Endothelial cell of umbilical vein (primary cell): ENCODE measurements at regions not wholly inside any gene's neighbourhood (a gene's known extent, or its start where the extent isn't known, plus 50 kb on each side); places are given as distances from the start of the nearest gene placed in this dataset.

Experiments
- BruUV-seq: library from RNA; stranded (reverse); fragments of 400-500 nt; replicated peaks from 2 replicates; lab custom pipeline; 2021; lab: Mats Ljungman, UMichigan
- CTCF ChIA-PET: fragments of 300-600, 350-600 bp; sonication (Branson Sonifier 250); formaldehyde crosslinking; loops from one replicate; lab custom pipeline; 2021; ENCODE audit warnings: antibody characterized with exemption, inconsistent platforms; lab: Charles Lee
- POLR2A ChIA-PET: fragments of 300-600, 350-600 bp; sonication (Branson Sonifier 250); formaldehyde crosslinking; loops from one replicate; lab custom pipeline; 2021; ENCODE audit warnings: antibody characterized with exemption, inconsistent platforms; lab: Charles Lee
- DNase-seq: peaks from one replicate; pipeline ENCODE4 v3.0.0-alpha.2; 2011; ENCODE audit warnings: low read depth, low spot score
- FAIRE-seq: peaks from 2 replicates; lab custom pipeline; 2011; peaks lifted over from hg19 to GRCh38; lab: Jason Lieb, UNC
- H2AFZ ChIP-seq: 2 replicates; pipeline ENCODE4 v1.6.0; 2012; ENCODE audit warnings: low read depth, low read length, control low read depth, inconsistent platforms
- H3K27ac ChIP-seq: 2 replicates; pipeline ENCODE4 v1.5.1; 2011; ENCODE audit warnings: low read depth, mild to moderate bottlenecking, control low read depth, low read length, moderate library complexity; ENCODE audit not compliant: insufficient read depth
- H3K27me3 ChIP-seq, 2 experiments: 2 replicates each; pipeline versions ENCODE4 v1.6.0 to v1.6.1; 2011; ENCODE audit warnings: low read length in 2 of 2, mixed read lengths in 1 of 2; ENCODE audit not compliant: control insufficient read depth in 2 of 2, insufficient read depth in 2 of 2
- H3K36me3 ChIP-seq, 2 experiments: 2 replicates in 1 of 2; 3 replicates in 1 of 2; pipeline ENCODE4 v1.5.1; 2011; ENCODE audit warnings: low read length in 2 of 2, mild to moderate bottlenecking in 1 of 2, moderate library complexity in 1 of 2; ENCODE audit not compliant: control insufficient read depth in 2 of 2, insufficient read depth in 2 of 2; ENCODE audit errors: extremely low read depth in 1 of 2
- H3K4me1 ChIP-seq: 3 replicates; pipeline ENCODE4 v1.5.1; 2011; ENCODE audit warnings: mild to moderate bottlenecking, low read length; ENCODE audit not compliant: control insufficient read depth, insufficient read depth; ENCODE audit errors: extremely low read depth
- H3K4me2 ChIP-seq: 2 replicates; pipeline ENCODE4 v1.6.1; 2011; ENCODE audit warnings: low read length, control low read depth, mixed read lengths; ENCODE audit not compliant: insufficient read depth
- H3K4me3 ChIP-seq, 3 experiments: fragments of 200-600 bp in 1 of 3; sonication (generic), shearing (Covaris generic) in 1 of 3; replicated peaks in 1 of 3; 2 replicates each; pipeline ENCODE4 v1.5.1; 2011 to 2016; ENCODE audit warnings: control low read depth in 3 of 3, low read length in 3 of 3, mild to moderate bottlenecking in 2 of 3, inconsistent platforms in 1 of 3, low read depth in 1 of 3, moderate library complexity in 1 of 3; ENCODE audit not compliant: insufficient read depth in 1 of 3
- H3K79me2 ChIP-seq: 2 replicates; pipeline ENCODE4 v1.6.0; 2012; ENCODE audit warnings: low read length, inconsistent platforms; ENCODE audit not compliant: control insufficient read depth, insufficient read depth
- H3K9ac ChIP-seq: replicated peaks from 2 replicates; pipeline ENCODE3; 2011; ENCODE audit warnings: low read length, control low read depth; ENCODE audit not compliant: insufficient read depth; ENCODE audit errors: extremely low read depth
- H3K9me1 ChIP-seq: replicated peaks from 3 replicates; pipeline ENCODE4 v1.6.0; 2011; ENCODE audit warnings: mild to moderate bottlenecking, low read length; ENCODE audit not compliant: control insufficient read depth, insufficient read depth; ENCODE audit errors: extremely low read depth
- H3K9me3 ChIP-seq: replicated peaks from 2 replicates; pipeline ENCODE4 v1.5.1; 2012; ENCODE audit warnings: low read length, inconsistent platforms; ENCODE audit not compliant: control insufficient read depth, insufficient read depth
- H4K20me1 ChIP-seq: replicated peaks from 2 replicates; pipeline ENCODE3; 2011; ENCODE audit warnings: mild to moderate bottlenecking, low read length; ENCODE audit not compliant: control insufficient read depth, insufficient read depth; ENCODE audit errors: extremely low read depth
- EZH2 ChIP-seq: IDR thresholded peaks from 2 replicates; pipeline ENCODE4 v1.6.1; 2012; ENCODE audit warnings: borderline replicate concordance, low read depth, mild to moderate bottlenecking, moderate library complexity, low read length, inconsistent platforms; ENCODE audit not compliant: severe bottlenecking
- FOS ChIP-seq: IDR thresholded peaks from 2 replicates; pipeline ENCODE4 v1.6.1; 2011; ENCODE audit warnings: mild to moderate bottlenecking, low read length, moderate library complexity, borderline replicate concordance; ENCODE audit not compliant: insufficient read depth
- GATA2 ChIP-seq: IDR thresholded peaks from 2 replicates; pipeline ENCODE4 v1.7.0; 2011; ENCODE audit warnings: low read depth, mild to moderate bottlenecking, moderate library complexity, mixed read lengths, low read length; ENCODE audit not compliant: insufficient read length, insufficient read depth
- JUN ChIP-seq: IDR thresholded peaks from 2 replicates; pipeline ENCODE4 v1.6.1; 2011; ENCODE audit warnings: borderline replicate concordance, low read depth; ENCODE audit not compliant: insufficient read length, insufficient read depth
- MYC ChIP-seq: IDR thresholded peaks from one replicate; pipeline ENCODE4 v1.6.1; 2011; ENCODE audit warnings: mild to moderate bottlenecking, low read depth, low read length
- POLR2A ChIP-seq: IDR thresholded peaks from 2 replicates; pipeline ENCODE4 v1.6.1; 2012; ENCODE audit warnings: low read depth, mild to moderate bottlenecking, control low read depth, low read length
- POLR2AphosphoS5 ChIP-seq: IDR thresholded peaks from 2 replicates; pipeline ENCODE4 v1.6.1; 2012; ENCODE audit warnings: low read depth, mild to moderate bottlenecking, control low read depth, low read length, moderate library complexity; ENCODE audit not compliant: insufficient read depth
- dilution Hi-C: fragments of 300-500 bp; cut with MboI; formaldehyde crosslinking; loops from one replicate; pipeline ENCODE4 v1.15.0; 2019; ENCODE audit warnings: low sequenced_read_pairs; ENCODE audit not compliant: extremely low pct_ligation_motif_present
- intact Hi-C: fragments of 100-400 bp; cut with micrococcal nuclease; formaldehyde crosslinking; loops from one replicate; pipeline ENCODE4 v1.10.0; 2022
- TF ChIP-seq, protein P1 (sequence below), 2 donors: IDR thresholded peaks; 1 replicate in 1 of 2; 2 replicates in 1 of 2; pipeline ENCODE4 v1.5.1; 2011; ENCODE audit warnings: low read length in 2 of 2, mild to moderate bottlenecking in 2 of 2, moderate library complexity in 2 of 2, control low read depth in 1 of 2, inconsistent platforms in 1 of 2, low read depth in 1 of 2; ENCODE audit not compliant: insufficient read depth in 1 of 2; ENCODE audit errors: extremely low read depth in 1 of 2
- TF ChIP-seq, protein P2 (sequence below): IDR thresholded peaks from 2 replicates; pipeline ENCODE4 v1.6.1; 2011; ENCODE audit not compliant: insufficient read depth, insufficient read length

DNA sequence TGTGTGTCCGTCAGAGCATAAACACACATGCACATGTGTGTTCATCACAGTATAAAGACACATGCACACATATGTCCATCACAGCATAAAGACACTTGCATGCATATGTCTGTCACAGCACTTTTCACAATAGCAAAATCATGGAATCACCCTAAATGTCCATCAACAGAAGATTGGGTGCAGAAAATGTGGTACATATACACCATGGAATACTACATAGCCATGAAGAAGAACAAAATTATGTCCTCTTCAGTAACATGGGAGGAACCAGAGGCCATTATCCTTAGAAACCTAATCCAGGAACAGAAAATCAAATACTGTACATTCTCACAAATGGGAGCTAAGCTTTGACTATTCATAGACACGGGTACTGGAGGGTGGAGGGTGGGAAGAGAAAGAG lies 732.2 kb downstream of the GALR1 start:
- H3K27ac ChIP-seq = no peak overlapping the region
- H3K9me1 ChIP-seq = no peaks in the 10 kb centered on the region
- peaks cover 8% of the 10 kb centered on the region for H3K9me3 ChIP-seq
- no peak overlapping the region for H3K9ac ChIP-seq
- no peak for DNase-seq
- H3K4me3 ChIP-seq = no peak overlapping the region
- ChIA-PET CTCF (no interaction called here), POLR2A (no interaction called here)
- intact Hi-C loops (no loop called here), dilution Hi-C loops (no loop called here)
- TF ChIP-seq POLR2A (no peak), JUN (no peak), POLR2AphosphoS5 (no peak), GATA2 (no peak), EZH2 (no peak), MYC (no peak), FOS (no peak)
- TF ChIP-seq, protein P1, sequence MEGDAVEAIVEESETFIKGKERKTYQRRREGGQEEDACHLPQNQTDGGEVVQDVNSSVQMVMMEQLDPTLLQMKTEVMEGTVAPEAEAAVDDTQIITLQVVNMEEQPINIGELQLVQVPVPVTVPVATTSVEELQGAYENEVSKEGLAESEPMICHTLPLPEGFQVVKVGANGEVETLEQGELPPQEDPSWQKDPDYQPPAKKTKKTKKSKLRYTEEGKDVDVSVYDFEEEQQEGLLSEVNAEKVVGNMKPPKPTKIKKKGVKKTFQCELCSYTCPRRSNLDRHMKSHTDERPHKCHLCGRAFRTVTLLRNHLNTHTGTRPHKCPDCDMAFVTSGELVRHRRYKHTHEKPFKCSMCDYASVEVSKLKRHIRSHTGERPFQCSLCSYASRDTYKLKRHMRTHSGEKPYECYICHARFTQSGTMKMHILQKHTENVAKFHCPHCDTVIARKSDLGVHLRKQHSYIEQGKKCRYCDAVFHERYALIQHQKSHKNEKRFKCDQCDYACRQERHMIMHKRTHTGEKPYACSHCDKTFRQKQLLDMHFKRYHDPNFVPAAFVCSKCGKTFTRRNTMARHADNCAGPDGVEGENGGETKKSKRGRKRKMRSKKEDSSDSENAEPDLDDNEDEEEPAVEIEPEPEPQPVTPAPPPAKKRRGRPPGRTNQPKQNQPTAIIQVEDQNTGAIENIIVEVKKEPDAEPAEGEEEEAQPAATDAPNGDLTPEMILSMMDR (IDR thresholded peaks at IDR 0.05; ENCODE audit: extremely low read depth in 1 of 2, insufficient read depth in 1 of 2, low read depth in 1 of 2, low read length in 2 of 2) = no peak
- TF ChIP-seq, protein P2, sequence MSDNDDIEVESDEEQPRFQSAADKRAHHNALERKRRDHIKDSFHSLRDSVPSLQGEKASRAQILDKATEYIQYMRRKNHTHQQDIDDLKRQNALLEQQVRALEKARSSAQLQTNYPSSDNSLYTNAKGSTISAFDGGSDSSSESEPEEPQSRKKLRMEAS = no peak
- no peak overlapping the region for H3K4me2 ChIP-seq
- no TSS peak for BruUV-seq
- H3K36me3 ChIP-seq = no peaks in the 10 kb centered on the region
- H3K79me2 ChIP-seq = no peaks in the 10 kb centered on the region
- H3K4me1 ChIP-seq = no peaks in the 10 kb centered on the region
- no peaks in the 10 kb centered on the region for H3K27me3 ChIP-seq
- H2AFZ ChIP-seq = no peak overlapping the region
- no peaks in the 10 kb centered on the region for H4K20me1 ChIP-seq
- FAIRE-seq = no peak
